ENCODE measurements at regions not wholly inside any gene's neighbourhood (a gene's known extent, or its start where the extent isn't known, plus 50 kb on each side); places are given as distances from the start of the nearest gene placed in this dataset.

DNA sequence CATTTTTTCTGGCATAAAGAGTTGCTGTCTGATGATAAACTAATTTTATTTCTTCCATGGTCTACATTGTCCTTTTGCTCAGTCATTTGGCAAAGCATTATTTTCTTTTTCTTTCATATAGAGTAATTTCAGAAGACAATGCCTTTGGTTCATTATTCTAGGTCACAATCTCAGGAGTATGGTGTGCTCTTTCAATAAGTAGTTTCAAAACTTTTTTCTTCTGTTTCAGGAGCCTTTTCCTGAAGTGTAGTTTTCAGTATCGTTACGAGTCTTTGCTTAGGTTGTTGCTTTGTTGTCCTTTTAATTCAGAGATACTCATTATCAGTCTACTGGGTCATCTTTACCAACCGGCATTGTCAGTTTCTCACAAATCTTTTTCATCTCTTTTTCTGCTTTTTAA is 100.4 kb upstream of the GPC1 start:
- DNase-seq (ENCODE audit: low read depth in 2 of 3, low spot score in 2 of 3): no peak

DNA sequence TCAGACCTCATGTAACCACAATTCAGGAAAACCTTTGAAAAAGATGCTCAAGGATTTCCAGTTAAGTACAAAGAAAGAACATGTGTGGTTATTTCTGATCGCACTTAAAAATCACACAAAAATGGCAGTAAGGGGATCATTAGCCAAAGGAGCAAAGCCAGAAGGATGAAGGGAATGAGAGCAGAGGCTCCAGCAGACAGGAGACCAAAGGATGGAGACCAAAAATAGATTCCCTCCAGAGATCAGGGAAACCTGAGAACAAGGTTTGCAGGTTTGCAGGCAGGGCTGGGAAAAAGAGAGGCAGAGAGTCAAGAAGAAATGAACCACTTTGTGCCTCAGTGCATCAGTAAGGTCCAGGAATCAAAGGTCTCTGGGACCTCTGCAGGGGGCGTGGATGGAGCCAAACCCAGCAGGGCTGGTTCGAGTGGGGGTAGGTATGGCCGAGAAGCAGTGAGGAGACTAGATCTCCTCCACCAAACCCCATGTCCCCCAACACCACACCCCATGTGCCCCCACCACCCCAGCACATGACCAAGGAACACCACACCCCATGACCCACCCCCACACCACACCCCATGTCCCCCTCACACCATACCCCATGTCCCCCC is 98.5 kb upstream of the GPC1 start:
- no peak for DNase-seq (ENCODE audit: low read depth in 2 of 3, low spot score in 2 of 3)

DNA sequence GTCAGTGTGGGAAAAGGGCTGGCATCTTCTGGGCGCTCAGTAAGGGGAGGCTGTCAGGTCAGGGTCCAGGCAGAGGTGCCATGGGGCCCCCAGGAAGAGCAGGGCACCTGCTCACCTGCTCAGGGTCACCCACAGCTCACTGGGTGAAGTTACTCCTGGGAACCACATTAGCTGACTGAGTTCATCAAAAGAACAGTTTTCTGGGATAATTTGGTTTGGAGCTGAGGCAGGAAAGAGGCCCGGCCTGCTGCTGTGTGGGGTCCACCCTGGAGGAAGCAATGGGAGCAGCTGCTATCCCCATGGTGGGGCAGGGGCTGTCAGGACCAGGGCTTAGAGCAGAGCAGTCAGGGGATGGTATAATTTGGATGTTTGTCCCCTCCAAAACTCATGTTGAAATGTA is 97.2 kb upstream of the GPC1 start:
- no peak for DNase-seq (ENCODE audit: low read depth in 2 of 3, low spot score in 2 of 3)

DNA sequence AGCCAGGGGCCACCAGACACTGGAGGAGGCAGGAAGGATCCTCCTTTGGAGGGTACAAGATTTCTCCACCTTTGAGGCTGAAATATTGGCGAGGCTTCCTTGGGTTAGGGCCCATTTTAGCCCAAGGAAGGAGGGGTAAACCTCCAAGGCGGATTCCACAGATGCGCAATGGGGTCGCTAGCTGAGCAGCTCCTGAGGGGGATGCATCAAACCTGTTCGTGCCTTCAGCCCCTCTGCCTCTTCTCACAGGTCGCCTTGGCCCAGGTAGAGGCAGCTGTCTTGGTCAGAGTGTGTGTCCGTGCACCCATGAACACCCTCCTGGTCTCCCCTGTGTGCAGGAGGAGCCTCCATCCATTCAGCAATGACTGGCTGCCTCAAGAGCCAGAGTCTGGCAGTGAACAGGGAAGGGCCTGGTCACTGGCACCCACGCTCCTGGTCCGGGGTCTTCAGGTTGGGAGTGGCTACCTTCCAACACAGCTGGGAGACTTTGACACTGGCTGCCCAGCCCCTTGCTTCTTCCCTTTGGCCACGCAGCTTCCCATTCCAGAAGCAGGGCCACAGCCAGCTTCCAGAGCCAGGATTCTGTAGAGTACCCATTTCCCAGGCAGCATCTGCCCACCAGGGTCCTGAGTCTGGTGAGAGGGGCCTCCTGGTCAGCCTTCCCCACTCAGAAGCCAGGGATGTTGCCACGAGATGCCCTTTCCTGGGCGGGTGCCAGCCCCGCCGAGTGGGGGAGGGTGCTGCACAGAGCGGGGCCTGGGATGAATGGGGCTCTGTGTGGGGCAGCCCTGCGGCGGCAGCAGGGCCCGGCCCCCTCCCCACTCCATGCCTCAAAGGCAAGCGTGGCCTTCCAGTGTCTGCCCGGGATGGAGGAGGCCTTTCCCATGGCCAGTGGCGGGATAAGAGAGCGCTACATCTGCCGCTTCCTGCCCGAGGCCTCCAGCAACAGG is 95.8 kb upstream of the GPC1 start:
- DNase-seq (ENCODE audit: low read depth in 2 of 3, low spot score in 2 of 3): no peak

DNA sequence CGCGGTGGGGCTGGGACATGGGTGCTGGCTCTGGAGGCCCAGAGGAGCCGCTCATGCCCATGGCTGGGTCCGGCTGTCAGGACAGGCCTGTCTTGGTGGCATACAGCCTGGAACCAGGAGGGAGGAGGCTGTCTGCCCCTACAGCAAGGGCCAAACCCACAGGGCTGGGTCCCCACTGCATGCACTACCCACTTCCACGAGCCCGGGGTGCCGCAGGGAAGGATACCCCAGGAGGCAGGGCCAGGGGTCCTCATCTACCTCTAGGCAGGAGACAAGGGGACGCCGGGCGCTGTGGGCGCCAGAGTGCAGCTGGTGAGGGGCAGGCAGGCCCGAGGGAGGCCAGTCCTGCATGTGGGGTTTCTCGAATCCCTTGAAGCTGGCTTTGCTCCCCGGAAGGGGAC is 95.1 kb upstream of the GPC1 start:
- DNase-seq (ENCODE audit: low read depth in 2 of 3, low spot score in 2 of 3): no peak

DNA sequence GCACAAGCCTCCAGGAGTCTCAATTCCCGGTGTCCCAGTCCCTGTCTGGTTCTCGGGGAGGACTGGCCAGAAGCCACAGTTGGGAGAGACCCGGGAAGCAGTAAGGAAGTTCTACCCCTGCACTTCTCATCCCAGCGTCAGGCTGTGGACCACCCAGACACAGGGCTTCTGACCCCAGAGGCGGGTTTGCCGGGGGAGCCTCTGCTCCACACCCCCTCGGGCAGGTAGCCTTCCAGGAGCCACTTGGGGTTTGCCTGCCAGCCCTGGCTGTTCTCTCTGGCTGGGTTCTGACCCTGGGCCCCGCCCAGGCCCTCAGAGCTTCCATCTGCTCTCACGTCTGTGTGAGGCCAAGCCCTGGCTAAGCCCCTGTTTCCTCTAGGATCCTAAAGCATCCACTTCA is 94.4 kb upstream of the GPC1 start:
- DNase-seq (ENCODE audit: low read depth in 2 of 3, low spot score in 2 of 3): no peak

DNA sequence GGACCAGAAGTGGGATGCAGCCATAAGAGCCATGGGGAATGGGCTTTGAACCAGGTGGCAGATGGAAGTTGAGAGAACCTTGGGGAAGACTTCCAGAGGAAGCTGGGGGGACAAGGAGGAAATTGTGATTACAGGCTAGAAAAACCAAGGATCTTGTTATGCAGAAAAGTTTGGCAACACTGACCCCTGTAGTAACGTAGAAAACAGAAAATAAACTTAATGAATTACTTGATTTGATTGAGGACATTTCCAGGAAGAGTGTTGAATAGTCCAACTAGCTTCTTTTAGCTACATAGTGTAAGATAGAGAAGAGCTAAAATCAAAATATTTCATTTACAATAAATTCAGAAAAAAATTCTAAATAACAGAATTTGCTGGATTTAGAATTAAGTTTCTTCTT is 91.9 kb upstream of the GPC1 start:
- DNase-seq (ENCODE audit: low read depth in 2 of 3, low spot score in 2 of 3): no peak

DNA sequence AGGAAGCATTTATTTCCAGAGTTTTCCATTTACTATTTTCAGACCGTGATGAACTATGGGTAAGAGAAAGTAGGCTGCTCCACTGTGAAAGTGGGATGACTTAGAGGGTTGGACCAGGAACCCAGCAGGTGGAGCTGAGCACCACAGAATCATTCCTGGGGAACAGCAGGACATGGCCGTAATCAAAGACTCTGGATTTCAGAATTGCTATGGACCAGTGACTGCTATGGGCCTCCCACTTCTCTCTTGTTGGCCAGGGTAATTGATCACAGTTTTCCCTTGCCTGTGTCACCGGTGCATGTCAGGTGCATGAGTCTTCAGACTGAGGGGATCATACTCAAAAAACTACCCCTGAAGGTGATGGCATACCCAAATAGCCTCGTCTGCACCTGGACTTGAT is 90.6 kb upstream of the GPC1 start:
- no peak for DNase-seq (ENCODE audit: low read depth in 2 of 3, low spot score in 2 of 3)

DNA sequence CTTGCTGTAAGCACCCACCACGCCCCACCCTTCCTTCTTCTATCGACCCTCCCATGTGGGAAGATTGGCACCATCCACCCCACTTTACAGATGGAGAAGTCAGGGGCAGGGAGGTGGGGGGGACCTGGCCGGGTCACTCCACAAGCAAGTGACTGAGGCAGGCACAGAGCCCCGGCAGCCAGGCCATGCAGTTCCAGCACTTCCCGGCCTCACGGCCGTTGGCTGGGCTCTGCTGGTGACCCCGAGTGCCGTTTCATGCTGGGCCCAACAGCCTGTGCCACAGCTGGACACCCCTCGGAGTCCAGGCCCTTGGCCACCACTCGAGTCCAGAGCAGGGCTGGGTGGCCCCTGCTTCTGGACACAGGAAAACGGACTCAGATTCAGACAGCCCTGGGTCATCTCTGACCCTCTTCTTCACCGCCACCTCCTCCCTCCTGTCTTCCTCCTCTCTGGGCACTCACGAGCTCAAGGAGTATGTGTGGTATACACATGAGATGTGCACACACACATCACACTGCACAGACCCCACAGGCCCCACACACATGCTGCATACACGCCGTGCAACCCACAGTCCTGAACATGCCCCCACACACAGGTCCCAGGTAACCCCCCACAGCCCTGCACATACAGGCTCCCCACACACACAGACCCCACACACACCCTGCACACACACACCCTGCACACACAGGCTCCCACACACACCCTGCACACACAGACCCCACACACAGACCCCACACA is 89.3 kb upstream of the GPC1 start:
- DNase-seq (ENCODE audit: low read depth in 2 of 3, low spot score in 2 of 3): no peak

DNA sequence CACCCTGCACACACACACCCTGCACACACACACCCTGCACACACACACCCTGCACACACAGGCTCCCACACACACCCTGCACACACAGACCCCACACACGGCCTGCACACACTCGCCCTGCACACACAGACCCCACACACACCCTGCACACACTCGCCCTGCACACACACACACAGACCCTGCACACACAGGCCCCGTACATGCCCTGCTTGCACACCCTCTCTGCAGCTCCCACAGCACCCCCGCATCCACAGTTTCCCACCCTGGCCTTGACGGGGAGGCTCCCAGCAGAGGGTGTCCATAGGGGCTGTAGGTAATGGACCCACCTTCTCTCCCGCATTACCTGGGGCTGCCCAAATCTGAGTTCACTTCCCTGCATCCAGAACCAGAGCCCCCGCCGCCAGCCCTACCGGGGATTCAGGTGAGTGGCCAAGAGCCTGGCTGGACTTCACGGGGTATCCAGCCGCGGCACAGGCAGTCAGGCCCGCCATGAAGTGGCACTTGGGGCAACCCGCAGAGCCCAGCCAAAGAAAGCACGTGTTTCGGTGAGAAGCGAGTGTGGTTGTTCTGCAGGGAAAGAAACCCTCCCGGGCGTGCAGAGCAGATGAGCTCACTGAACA is 88.6 kb upstream of the GPC1 start:
- DNase-seq (ENCODE audit: low read depth in 2 of 3, low spot score in 2 of 3): no peak

DNA sequence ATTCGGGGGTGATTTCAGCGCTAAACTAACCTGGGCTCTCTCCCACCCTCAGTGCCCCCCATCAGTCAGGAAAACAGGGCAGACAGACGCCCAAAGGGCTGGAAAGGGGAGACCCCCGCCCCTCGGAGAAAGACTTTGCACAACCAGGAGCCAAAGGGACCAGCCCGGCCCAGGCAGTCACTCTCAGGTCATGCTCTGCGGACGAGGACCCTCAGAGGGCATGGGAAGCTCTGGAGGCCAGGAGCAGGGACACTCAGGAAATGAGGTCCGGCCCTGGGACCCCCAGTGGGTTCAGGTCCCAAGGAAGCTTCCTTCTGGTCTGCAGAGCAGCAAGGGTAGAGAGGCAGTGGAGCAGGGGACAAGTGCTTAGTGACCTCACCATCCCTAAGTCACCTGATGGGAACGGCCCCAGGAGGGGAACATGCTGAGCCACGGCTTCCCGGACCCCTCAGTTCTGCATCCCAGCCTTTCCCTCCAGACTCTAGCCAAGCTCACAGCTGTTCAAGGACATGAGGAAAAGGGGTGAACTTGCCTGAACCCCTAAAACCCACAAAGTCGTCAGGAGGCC is 88.0 kb upstream of the GPC1 start:
- no peak for DNase-seq (ENCODE audit: low read depth in 2 of 3, low spot score in 2 of 3)

DNA sequence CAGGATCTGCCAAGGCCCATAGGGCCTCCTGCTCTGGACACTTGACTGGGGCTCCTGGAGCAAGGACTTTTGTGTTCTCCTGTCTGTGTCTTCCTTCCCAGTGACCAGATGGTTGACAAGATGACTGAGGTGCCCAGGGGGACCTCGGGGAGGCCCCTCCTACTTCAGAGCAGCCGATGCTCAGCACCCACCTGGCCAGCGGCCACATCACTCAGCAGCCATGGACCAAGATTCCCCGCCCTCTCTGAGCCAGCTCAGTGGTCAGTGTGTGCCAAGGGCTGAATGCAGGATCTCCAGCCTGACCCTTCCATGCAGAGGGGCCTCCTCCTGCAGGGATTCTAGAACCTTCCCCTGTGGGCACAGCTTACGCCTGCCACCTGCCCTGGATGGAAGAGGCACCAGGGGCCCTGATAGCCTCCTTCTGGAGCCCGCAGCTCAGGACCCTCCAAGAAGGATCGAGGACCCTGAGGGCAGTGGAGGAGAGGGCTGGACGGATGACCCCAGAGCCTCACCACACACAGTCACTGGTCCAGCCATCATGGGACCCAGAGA is 87.4 kb upstream of the GPC1 start:
- DNase-seq (ENCODE audit: low read depth in 2 of 3, low spot score in 2 of 3): no peak

DNA sequence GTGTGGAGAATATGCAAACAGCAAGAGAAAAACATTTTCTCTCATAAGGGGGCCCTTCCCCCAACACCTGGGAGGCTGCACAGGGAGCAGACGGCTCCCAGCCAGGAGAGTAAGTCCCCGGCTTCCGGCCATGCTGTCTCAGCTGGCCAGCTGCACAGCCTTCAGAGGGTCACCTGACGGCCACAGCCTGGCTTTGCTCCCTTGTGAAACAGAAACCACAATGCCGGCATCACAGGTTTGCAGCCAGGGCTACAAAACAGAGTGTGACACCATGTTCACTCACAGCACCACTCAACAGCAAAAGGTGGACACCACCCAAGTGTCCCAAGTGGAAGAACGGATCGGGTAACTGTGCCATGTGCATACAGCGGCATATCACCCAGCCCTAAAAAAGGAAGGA is 86.9 kb upstream of the GPC1 start:
- no peak for DNase-seq (ENCODE audit: low read depth in 2 of 3, low spot score in 2 of 3)

DNA sequence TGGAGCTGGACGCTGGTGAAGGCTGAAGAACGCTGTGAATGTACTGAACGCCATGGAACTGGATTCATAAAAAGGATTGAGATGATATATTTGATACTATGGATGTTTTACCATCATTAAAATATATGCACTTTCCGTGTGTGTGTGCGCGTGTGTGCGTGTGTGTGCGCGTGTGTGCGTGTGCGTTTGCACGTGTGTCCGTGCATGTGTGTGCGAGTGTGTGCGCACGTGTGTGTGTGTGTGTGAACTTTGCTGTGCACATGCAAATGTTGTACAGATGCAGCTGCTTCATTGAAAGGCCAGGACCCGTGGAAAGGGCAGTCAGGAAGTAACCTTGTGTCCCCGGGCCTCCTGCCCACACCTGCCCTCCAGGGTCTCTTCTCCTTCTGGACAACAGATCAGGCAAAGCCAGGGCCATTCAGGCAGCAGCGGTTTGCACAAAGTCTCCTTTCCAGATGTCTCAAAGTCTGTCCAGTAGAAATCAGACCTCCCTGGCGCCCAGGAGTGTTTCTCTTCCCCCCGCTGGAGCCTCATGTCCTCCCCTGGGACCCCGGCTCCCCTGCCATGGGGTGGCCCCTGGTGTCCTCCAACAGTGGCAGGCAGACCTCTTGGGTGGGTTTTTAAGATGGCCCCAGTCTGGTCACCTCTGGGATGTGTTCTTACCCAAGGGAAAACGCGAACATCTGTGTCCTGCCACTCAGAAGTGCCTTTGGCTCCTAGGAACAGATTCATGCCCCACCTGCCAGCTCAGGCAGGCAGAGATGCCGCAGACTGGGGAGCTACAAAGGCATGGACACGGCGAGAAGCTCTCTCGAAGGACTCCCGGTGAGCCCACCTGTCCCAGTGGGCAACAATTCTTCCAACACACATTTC is 86.1 kb upstream of the GPC1 start:
- no peak for DNase-seq (ENCODE audit: low read depth in 2 of 3, low spot score in 2 of 3)

DNA sequence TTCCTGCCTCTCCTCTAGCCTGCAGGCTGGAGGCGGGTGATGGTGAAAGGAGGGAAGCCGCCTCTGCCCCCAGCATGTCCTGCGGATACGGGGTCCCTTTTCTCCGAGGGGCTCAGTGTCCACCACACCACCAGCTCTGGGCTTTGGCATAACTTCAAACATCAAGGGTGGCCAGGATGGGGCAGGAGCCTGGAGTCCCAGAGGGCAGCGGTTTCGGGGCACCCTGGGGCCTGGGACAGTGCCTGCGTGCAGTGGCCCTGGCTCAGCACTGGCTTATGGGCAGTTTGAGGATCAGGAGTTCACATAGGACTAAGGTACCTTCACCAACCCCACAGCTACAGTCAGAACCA is 85.5 kb upstream of the GPC1 start:
- DNase-seq (ENCODE audit: low read depth in 2 of 3, low spot score in 2 of 3): no peak

DNA sequence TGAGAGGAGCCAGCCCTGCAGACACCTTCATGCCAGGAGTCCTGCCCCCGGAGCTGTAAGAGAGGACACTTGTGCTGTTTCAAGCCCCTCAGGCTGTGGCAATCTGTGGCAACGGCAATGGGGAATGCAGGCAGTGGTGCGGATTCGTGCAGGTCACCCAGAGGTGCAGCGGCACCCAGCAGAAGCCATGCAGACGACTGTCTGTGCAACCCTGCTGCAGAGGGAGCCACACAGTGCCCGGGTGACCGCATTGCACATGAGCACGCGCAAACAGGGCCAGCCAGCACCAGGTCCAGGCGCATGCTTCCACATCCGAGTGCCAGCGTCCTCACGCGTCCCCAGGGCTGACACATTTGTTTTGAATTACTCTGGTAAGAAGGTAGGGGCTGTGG is 84.8 kb upstream of the GPC1 start:
- no peak for DNase-seq (ENCODE audit: low read depth in 2 of 3, low spot score in 2 of 3)

DNA sequence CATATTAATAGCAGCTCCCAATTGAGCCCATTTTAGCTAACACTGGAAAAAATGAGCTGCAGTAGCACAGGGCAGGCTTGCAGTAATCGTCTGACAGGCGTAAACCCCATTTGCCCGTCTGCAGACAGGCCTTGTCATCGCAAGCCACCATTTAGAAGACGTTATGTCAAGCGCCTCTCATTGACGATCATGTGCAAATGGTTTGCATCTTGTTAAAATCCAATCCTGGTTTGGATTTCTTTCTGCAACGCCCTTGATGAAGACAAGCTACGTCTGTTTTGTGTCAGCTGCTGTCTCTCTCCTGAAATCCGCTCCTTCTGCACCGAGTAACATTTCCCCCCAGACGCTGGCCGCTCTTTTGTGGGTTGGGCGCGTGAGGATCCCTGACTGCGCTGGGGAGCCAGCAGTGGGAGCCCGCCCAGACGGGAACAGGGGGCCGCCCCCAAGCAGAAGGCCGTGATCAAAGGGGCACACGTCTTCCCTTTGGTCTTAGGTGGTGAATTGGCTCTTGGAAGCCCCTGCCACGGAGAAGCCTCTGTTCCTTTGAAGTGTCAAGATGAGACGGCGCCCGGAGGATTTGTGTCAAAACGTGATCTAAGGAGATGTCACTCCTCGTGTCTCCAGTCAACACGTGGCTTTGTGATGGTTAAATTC is 84.2 kb upstream of the GPC1 start:
- no peak for DNase-seq (ENCODE audit: low read depth in 2 of 3, low spot score in 2 of 3)

DNA sequence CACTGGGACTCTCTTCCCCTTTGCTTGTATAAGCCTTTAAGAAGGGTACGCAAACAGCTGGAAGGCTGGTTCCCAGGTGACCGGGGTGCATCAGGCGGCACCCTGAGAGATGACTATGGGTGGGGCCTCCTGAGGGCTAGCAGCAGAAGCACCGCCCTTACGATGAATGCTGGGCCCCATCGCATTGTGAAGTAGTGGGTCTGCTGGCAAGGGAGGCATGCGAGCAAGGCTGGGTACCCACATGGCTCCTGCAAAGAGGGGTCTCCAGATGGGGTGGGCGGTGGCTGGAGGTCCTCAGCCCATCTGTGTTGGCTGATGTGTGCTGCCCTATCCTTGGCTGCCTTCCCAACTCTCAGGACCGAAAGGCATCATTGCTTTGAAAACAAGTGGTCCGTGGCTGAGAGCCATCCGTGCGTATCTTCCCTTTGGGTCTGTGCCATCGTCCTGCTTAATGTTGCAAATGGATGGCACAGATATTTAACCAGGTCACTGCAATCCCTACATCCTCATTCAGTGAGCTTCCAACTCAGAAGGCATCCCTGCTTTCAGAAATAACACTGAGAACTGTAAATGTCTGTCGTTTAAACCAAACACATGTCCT is 83.5 kb upstream of the GPC1 start:
- DNase-seq (ENCODE audit: low read depth in 2 of 3, low spot score in 2 of 3): no peak
